Breast epithelium (tissue), 3 donors: ENCODE measurements at regions not wholly inside any gene's neighbourhood (a gene's known extent, or its start where the extent isn't known, plus 50 kb on each side); places are given as distances from the start of the nearest gene placed in this dataset.

Source experiments
- CTCF ChIP-seq, 3 donors: fragments of 450-650 bp; IDR thresholded peaks; one replicate each; pipeline ENCODE4 v1.5.1; 2016 to 2017; ENCODE audit warnings: antibody characterized with exemption in 3 of 3, mild to moderate bottlenecking in 3 of 3, moderate library complexity in 3 of 3
- POLR2A ChIP-seq: fragments of 450-650 bp; IDR thresholded peaks from one replicate; pipeline ENCODE4 v1.6.1; 2016; ENCODE audit warnings: antibody characterized with exemption, mild to moderate bottlenecking, moderate library complexity
- POLR2AphosphoS5 ChIP-seq, 3 donors: sonication (generic); formaldehyde crosslinking; IDR thresholded peaks; one replicate each; pipeline ENCODE4 v1.6.1; 2017; ENCODE audit warnings: antibody characterized with exemption in 3 of 3

- TF ChIP-seq POLR2AphosphoS5 (IDR thresholded peaks at IDR 0.05) (no peak), CTCF (IDR thresholded peaks at IDR 0.05) (no peak), POLR2A (no peak)
Observed at GRCh38 chr21:27833298-27833697, 866.4 kb upstream of the ADAMTS5 start.
